AG08395 (cell line): ENCODE measurements at regions not wholly inside any gene's neighbourhood (a gene's known extent, or its start where the extent isn't known, plus 50 kb on each side); places are given as distances from the start of the nearest gene placed in this dataset.
A peak's percentile ranks its signal among the peaks of the same experiment; 100 is the strongest.
"Not testable (repeated sequence)": the region's sequence is repeated elsewhere in the genome, so short reads cannot be mapped to it uniquely, and the experiment has no call there.

Source experiments
- DNase-seq: peaks from one replicate; pipeline ENCODE4 v3.0.0; 2012; ENCODE audit warnings: mixed read lengths, low spot score

- DNase-seq: no peak
Measured at GRCh38 chr1:165147799-165148198, 208.7 kb downstream of the LMX1A start.

GRCh38 chr1:165144757-165145397 is 211.6 kb downstream of the LMX1A start:
- DNase-seq: peak; percentile 65

- DNase-seq: no peak
Measured at GRCh38 chr1:165143437-165144065, 213.0 kb downstream of the LMX1A start.

- DNase-seq: no peak
Measured at GRCh38 chr1:165138960-165139359, 217.6 kb downstream of the LMX1A start.

- DNase-seq: no peak
Measured at GRCh38 chr1:165137551-165138316, 218.8 kb downstream of the LMX1A start.

GRCh38 chr1:165134431-165134830 is 222.1 kb downstream of the LMX1A start:
- no peak for DNase-seq

GRCh38 chr1:165129568-165130164 is 226.8 kb downstream of the LMX1A start:
- DNase-seq: peak; percentile 50

GRCh38 chr1:165124772-165125171 is 231.7 kb downstream of the LMX1A start:
- no peak for DNase-seq

GRCh38 chr1:165119086-165119485 is 237.4 kb downstream of the LMX1A start:
- no peak for DNase-seq

- DNase-seq: no peak
Measured at GRCh38 chr1:165117482-165117881, 239.0 kb downstream of the LMX1A start.

GRCh38 chr1:165116732-165117131 is 239.8 kb downstream of the LMX1A start:
- DNase-seq: peak; percentile 75

GRCh38 chr1:165116171-165116570 is 240.3 kb downstream of the LMX1A start:
- DNase-seq: no peak

- DNase-seq: no peak
Measured at GRCh38 chr1:165114889-165115285, 241.6 kb downstream of the LMX1A start.

- peak; percentile 48 for DNase-seq
Measured at GRCh38 chr1:165114022-165114888, 242.3 kb downstream of the LMX1A start.

- DNase-seq: no peak
Measured at GRCh38 chr1:165112260-165112659, 244.3 kb downstream of the LMX1A start.

GRCh38 chr1:165109013-165109412 is 247.5 kb downstream of the LMX1A start:
- no peak for DNase-seq

- not testable (repeated sequence) for DNase-seq
Measured at GRCh38 chr1:165092542-165093162, 263.9 kb downstream of the LMX1A start.

- DNase-seq: no peak
Measured at GRCh38 chr1:165080253-165080896, 276.1 kb downstream of the LMX1A start.

GRCh38 chr1:165078391-165078790 is 278.1 kb downstream of the LMX1A start:
- no peak for DNase-seq

- peak; percentile 52 for DNase-seq
Measured at GRCh38 chr1:165075725-165076370, 280.7 kb downstream of the LMX1A start.
